ENCODE measurements at regions not wholly inside any gene's neighbourhood (a gene's known extent, or its start where the extent isn't known, plus 50 kb on each side); places are given as distances from the start of the nearest gene placed in this dataset.

DNA sequence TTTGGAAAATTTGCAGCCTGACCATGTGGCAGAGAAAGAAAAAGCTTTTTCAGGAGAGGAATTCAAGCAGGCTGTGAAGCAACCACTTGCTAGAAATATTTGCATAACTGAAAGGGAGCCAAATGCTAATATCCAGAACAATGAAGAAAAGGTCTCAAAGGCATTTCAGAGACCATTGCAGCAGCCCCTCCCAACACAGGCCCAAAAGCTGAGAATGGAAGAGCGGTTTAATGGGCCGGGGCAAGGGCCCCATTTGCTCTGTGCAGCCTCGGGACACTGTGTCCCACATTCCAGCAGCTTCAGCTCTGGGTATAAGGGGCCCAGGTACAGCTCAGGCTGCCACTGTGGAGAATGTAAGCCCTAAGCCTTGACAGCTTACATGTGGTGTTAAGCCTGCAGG, 918.1 kb upstream of the POT1 start:
- TF ChIP-seq EZH2phosphoT487 (IDR thresholded peaks at IDR 0.05; ENCODE audit: insufficient read depth, low read depth) (no peak), EZH2 (IDR thresholded peaks at IDR 0.05; ENCODE audit: insufficient read depth, poor library complexity, severe bottlenecking) (no peak)
